ENCODE measurements at regions not wholly inside any gene's neighbourhood (a gene's known extent, or its start where the extent isn't known, plus 50 kb on each side); places are given as distances from the start of the nearest gene placed in this dataset.

GRCh38 chr4:174131901-174132300, 151.6 kb downstream of the FBXO8 start:
- POLR2A ChIA-PET = no interaction called here
- TF ChIP-seq HDGF (IDR thresholded peaks at IDR 0.05; ENCODE audit: borderline replicate concordance) (no peak), FOXK2 (IDR thresholded peaks at IDR 0.05) (no peak), CTBP1 (IDR thresholded peaks at IDR 0.05; ENCODE audit: borderline replicate concordance) (no peak), PKNOX1 (IDR thresholded peaks at IDR 0.05) (no peak), L3MBTL2 (conservative IDR thresholded peaks at IDR 0.05) (no peak), FOXM1 (IDR thresholded peaks at IDR 0.05; ENCODE audit: borderline replicate concordance) (no peak), FOXA1 (IDR thresholded peaks at IDR 0.05) (no peak), BHLHE40 (IDR thresholded peaks at IDR 0.05; ENCODE audit: borderline replicate concordance) (no peak)
- CTCF ChIA-PET = interaction anchor here (0.6 to 1.1 kb wide), 3 partner anchors 12 to 513 kb away, joined by 3 to 4 read pairs (median 3); no protein-coding TSS in a partner anchor
- no peak for DNase-seq (ENCODE audit: extremely low spot score)

- POLR2A ChIA-PET = no interaction called here
- CTCF ChIA-PET = interaction anchor here (0.6 to 0.7 kb wide), 3 partner anchors 14 to 757 kb away, joined by 3 read pairs; no protein-coding TSS in a partner anchor
- TF ChIP-seq FOXK2 (IDR thresholded peaks at IDR 0.05) = no peak
- no peak for TF ChIP-seq LEF1 (IDR thresholded peaks at IDR 0.05; ENCODE audit: borderline replicate concordance)
- no peak for TF ChIP-seq FOXA1 (IDR thresholded peaks at IDR 0.05)
- TF ChIP-seq CTBP1 (IDR thresholded peaks at IDR 0.05; ENCODE audit: borderline replicate concordance) = no peak
- TF ChIP-seq SUZ12 (IDR thresholded peaks at IDR 0.05) = no peak
- no peak for TF ChIP-seq TARDBP (IDR thresholded peaks at IDR 0.05)
- TF ChIP-seq BHLHE40 (IDR thresholded peaks at IDR 0.05; ENCODE audit: borderline replicate concordance) = no peak
- no peak for TF ChIP-seq NFRKB (IDR thresholded peaks at IDR 0.05)
- TF ChIP-seq ELF4 (IDR thresholded peaks at IDR 0.05) = no peak
- no peak for TF ChIP-seq L3MBTL2 (conservative IDR thresholded peaks at IDR 0.05)
- no peak for TF ChIP-seq ARNT (IDR thresholded peaks at IDR 0.05)
- no peak for DNase-seq (ENCODE audit: extremely low spot score)
Observed at GRCh38 chr4:174122705-174123104, 160.8 kb downstream of the FBXO8 start.

- CTCF ChIA-PET = interaction anchor here (0.5 to 1.8 kb wide), 8 partner anchors 10 to 533 kb away, joined by 3 to 10 read pairs (median 4); no protein-coding TSS in a partner anchor
- POLR2A ChIA-PET = no interaction called here
- TF ChIP-seq L3MBTL2 (conservative IDR thresholded peaks at IDR 0.05) (peak; percentile 62), PKNOX1 (IDR thresholded peaks at IDR 0.05) (no peak)
- DNase-seq (ENCODE audit: extremely low spot score) = peak; percentile 55
Observed at GRCh38 chr4:174120446-174121295, 162.8 kb downstream of the FBXO8 start.

GRCh38 chr4:174119830-174120229, 163.6 kb downstream of the FBXO8 start:
- ChIA-PET CTCF (interaction anchor here (0.7 to 1.8 kb wide), 7 partner anchors 9 to 137 kb away, joined by 3 to 10 read pairs (median 3); no protein-coding TSS in a partner anchor), POLR2A (no interaction called here)
- TF ChIP-seq LEF1 (IDR thresholded peaks at IDR 0.05; ENCODE audit: borderline replicate concordance) (no peak), ARNT (IDR thresholded peaks at IDR 0.05) (no peak), FOXA1 (IDR thresholded peaks at IDR 0.05) (no peak), ZNF384 (IDR thresholded peaks at IDR 0.05) (no peak), ELF4 (IDR thresholded peaks at IDR 0.05) (no peak), FOXM1 (IDR thresholded peaks at IDR 0.05; ENCODE audit: borderline replicate concordance) (no peak), SUZ12 (IDR thresholded peaks at IDR 0.05) (no peak)
- no peak for DNase-seq (ENCODE audit: extremely low spot score)

- DNase-seq (ENCODE audit: extremely low spot score) = no peak
- TF ChIP-seq ARNT (IDR thresholded peaks at IDR 0.05) (no peak), CTBP1 (IDR thresholded peaks at IDR 0.05; ENCODE audit: borderline replicate concordance) (no peak), TARDBP (IDR thresholded peaks at IDR 0.05) (no peak), HDGF (IDR thresholded peaks at IDR 0.05; ENCODE audit: borderline replicate concordance) (no peak), FOXM1 (IDR thresholded peaks at IDR 0.05; ENCODE audit: borderline replicate concordance) (no peak), FOXK2 (IDR thresholded peaks at IDR 0.05) (no peak), LEF1 (IDR thresholded peaks at IDR 0.05; ENCODE audit: borderline replicate concordance) (no peak), FOXA1 (IDR thresholded peaks at IDR 0.05) (no peak), ZNF384 (IDR thresholded peaks at IDR 0.05) (no peak), SP1 (IDR thresholded peaks at IDR 0.05) (no peak), BHLHE40 (IDR thresholded peaks at IDR 0.05; ENCODE audit: borderline replicate concordance) (no peak), L3MBTL2 (conservative IDR thresholded peaks at IDR 0.05) (no peak), SUZ12 (IDR thresholded peaks at IDR 0.05) (no peak), ELF4 (IDR thresholded peaks at IDR 0.05) (no peak), NFRKB (IDR thresholded peaks at IDR 0.05) (no peak), PKNOX1 (IDR thresholded peaks at IDR 0.05) (no peak)
- ChIA-PET POLR2A (no interaction called here), CTCF (interaction anchor here (0.9 to 1.3 kb wide), 4 partner anchors 13 to 699 kb away, joined by 3 to 4 read pairs (median 3); no protein-coding TSS in a partner anchor)
Observed at GRCh38 chr4:174119051-174119450, 164.4 kb downstream of the FBXO8 start.

GRCh38 chr4:174118171-174118570, 165.3 kb downstream of the FBXO8 start:
- CTCF ChIA-PET = interaction anchor here (0.6 to 1.2 kb wide), 3 partner anchors 18 to 698 kb away, joined by 3 to 4 read pairs (median 4); no protein-coding TSS in a partner anchor
- no peak for TF ChIP-seq SP1 (IDR thresholded peaks at IDR 0.05)
- no peak for TF ChIP-seq FOXM1 (IDR thresholded peaks at IDR 0.05; ENCODE audit: borderline replicate concordance)
- TF ChIP-seq PKNOX1 (IDR thresholded peaks at IDR 0.05) = no peak
- no peak for TF ChIP-seq TARDBP (IDR thresholded peaks at IDR 0.05)
- TF ChIP-seq FOXA1 (IDR thresholded peaks at IDR 0.05) = no peak
- no peak for TF ChIP-seq FOXK2 (IDR thresholded peaks at IDR 0.05)
- TF ChIP-seq ZNF384 (IDR thresholded peaks at IDR 0.05) = no peak
- TF ChIP-seq LEF1 (IDR thresholded peaks at IDR 0.05; ENCODE audit: borderline replicate concordance) = no peak
- no peak for TF ChIP-seq HDGF (IDR thresholded peaks at IDR 0.05; ENCODE audit: borderline replicate concordance)
- no peak for TF ChIP-seq CTBP1 (IDR thresholded peaks at IDR 0.05; ENCODE audit: borderline replicate concordance)
- no peak for TF ChIP-seq BHLHE40 (IDR thresholded peaks at IDR 0.05; ENCODE audit: borderline replicate concordance)
- TF ChIP-seq ELF4 (IDR thresholded peaks at IDR 0.05) = no peak
- no peak for DNase-seq (ENCODE audit: extremely low spot score)
- POLR2A ChIA-PET = no interaction called here

Measured in HEK293T (cell line).